Fibroblast of mammary gland (primary cell): ENCODE measurements at regions not wholly inside any gene's neighbourhood (a gene's known extent, or its start where the extent isn't known, plus 50 kb on each side); places are given as distances from the start of the nearest gene placed in this dataset.

Experiments used
- DNase-seq: peaks from one replicate; pipeline ENCODE4 v3.0.0-alpha.2; 2010; ENCODE audit warnings: low read depth
- H3K4me3 ChIP-seq: 2 replicates; pipeline ENCODE4 v1.5.1; 2011; ENCODE audit warnings: low read depth, mild to moderate bottlenecking, low read length, moderate library complexity; ENCODE audit not compliant: control insufficient read depth
- CTCF ChIP-seq: conservative IDR thresholded peaks from 2 replicates; pipeline ENCODE4 v1.5.1; 2011; ENCODE audit warnings: low read depth, low read length, inconsistent platforms; ENCODE audit not compliant: control insufficient read depth, insufficient read depth

GRCh38 chr1:38268226-38268625 is 221.6 kb upstream of the POU3F1 start:
- H3K4me3 ChIP-seq, result no peak overlapping the region
- no peak for DNase-seq

GRCh38 chr1:38267037-38268036 is 220.7 kb upstream of the POU3F1 start:
- TF ChIP-seq CTCF, result no peak
- DNase-seq, result no peak
- H3K4me3 ChIP-seq, result no peak overlapping the region

More at GRCh38 chr1:38268226-38268625, 221.6 kb upstream of the POU3F1 start:
- TF ChIP-seq CTCF, result no peak

GRCh38 chr1:38266197-38266520 is 219.6 kb upstream of the POU3F1 start:
- H3K4me3 ChIP-seq, result no peak overlapping the region
- DNase-seq, result no peak
- TF ChIP-seq CTCF, result no peak

- no peak overlapping the region for H3K4me3 ChIP-seq
- DNase-seq, result no peak
- TF ChIP-seq CTCF, result no peak
Observed at GRCh38 chr1:38265293-38266196, 219.0 kb upstream of the POU3F1 start.

GRCh38 chr1:38263438-38263837 is 216.8 kb upstream of the POU3F1 start:
- no peak for DNase-seq
- no peak for TF ChIP-seq CTCF
- no peak overlapping the region for H3K4me3 ChIP-seq

GRCh38 chr1:38261574-38261973 is 215.0 kb upstream of the POU3F1 start:
- no peak for DNase-seq
- TF ChIP-seq CTCF, result no peak
- H3K4me3 ChIP-seq, result no peak overlapping the region
